ENCODE measurements at regions not wholly inside any gene's neighbourhood (a gene's known extent, or its start where the extent isn't known, plus 50 kb on each side); places are given as distances from the start of the nearest gene placed in this dataset.
"Not testable (repeated sequence)": the region's sequence is repeated elsewhere in the genome, so short reads cannot be mapped to it uniquely, and the experiment has no call there.

DNA sequence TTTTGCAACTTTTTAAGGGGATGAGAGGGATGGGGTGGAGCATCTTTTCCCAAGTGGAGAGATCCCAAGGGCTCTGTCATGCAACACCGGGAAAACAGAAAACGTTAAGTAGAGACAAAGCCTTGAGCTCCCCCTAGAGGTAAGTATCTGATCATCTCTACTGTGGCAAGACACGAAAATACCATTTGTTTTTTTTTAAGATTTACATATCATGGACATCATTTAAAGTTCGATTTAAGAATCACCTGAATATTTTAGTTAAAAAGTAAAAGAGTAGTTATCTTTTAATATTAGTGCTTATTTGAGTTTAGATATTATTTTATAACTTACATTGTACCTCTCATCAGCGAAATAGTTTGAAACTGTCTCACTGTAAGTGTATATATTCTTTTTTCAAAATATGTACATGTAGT, 200.4 kb downstream of the LRRC70 start:
- H3K9me3 ChIP-seq (ENCODE audit: low read length): no peaks in the 10 kb centered on the region
- peak; percentile 51 for TF ChIP-seq RAD21 (conservative IDR thresholded peaks at IDR 0.05)
- no peak for TF ChIP-seq POLR2AphosphoS5 (IDR thresholded peaks at IDR 0.05)
- no peak for TF ChIP-seq TAF1 (IDR thresholded peaks at IDR 0.05; ENCODE audit: low read depth)
- TF ChIP-seq EZH2 (IDR thresholded peaks at IDR 0.05; ENCODE audit: borderline replicate concordance, insufficient read depth, low read length, poor library complexity, severe bottlenecking): no peak
- TF ChIP-seq CTCF (IDR thresholded peaks at IDR 0.05; ENCODE audit: poor library complexity, severe bottlenecking): peak; percentile 65
- no peak for TF ChIP-seq REST (IDR thresholded peaks at IDR 0.05; ENCODE audit: borderline replicate concordance)
- peak; percentile 46 for TF ChIP-seq SMC3 (conservative IDR thresholded peaks at IDR 0.05; ENCODE audit: poor library complexity)
- no peak for TF ChIP-seq MXI1 (conservative IDR thresholded peaks at IDR 0.05; ENCODE audit: poor library complexity, severe bottlenecking)
- no peak for TF ChIP-seq EP300 (conservative IDR thresholded peaks at IDR 0.05; ENCODE audit: poor library complexity, severe bottlenecking)
- H3K9me2 ChIP-seq (ENCODE audit: insufficient read depth, low read length): no peaks in the 10 kb centered on the region
- H3K27me3 ChIP-seq (ENCODE audit: insufficient read depth, low read depth, low read length): no peaks in the 10 kb centered on the region
- H3K4me2 ChIP-seq (ENCODE audit: low read length): no peak overlapping the region
- H3K36me3 ChIP-seq (ENCODE audit: insufficient read depth, low read length): no peaks in the 10 kb centered on the region
- H4K20me1 ChIP-seq (ENCODE audit: insufficient read depth): no peaks in the 10 kb centered on the region
- no peaks in the 10 kb centered on the region for H3F3A ChIP-seq (ENCODE audit: insufficient read depth, low read length, poor library complexity, severe bottlenecking)
- H3K4me3 ChIP-seq (ENCODE audit: low read length): no peak overlapping the region
- no peak overlapping the region for H3K27ac ChIP-seq (ENCODE audit: low read length)
- no peak overlapping the region for H2AFZ ChIP-seq (ENCODE audit: low read depth, low read length)
- no peaks in the 10 kb centered on the region for H3K79me2 ChIP-seq (replicated peaks; ENCODE audit: insufficient read depth, low read length)
- H3K9ac ChIP-seq (ENCODE audit: low read length): no peak overlapping the region

DNA sequence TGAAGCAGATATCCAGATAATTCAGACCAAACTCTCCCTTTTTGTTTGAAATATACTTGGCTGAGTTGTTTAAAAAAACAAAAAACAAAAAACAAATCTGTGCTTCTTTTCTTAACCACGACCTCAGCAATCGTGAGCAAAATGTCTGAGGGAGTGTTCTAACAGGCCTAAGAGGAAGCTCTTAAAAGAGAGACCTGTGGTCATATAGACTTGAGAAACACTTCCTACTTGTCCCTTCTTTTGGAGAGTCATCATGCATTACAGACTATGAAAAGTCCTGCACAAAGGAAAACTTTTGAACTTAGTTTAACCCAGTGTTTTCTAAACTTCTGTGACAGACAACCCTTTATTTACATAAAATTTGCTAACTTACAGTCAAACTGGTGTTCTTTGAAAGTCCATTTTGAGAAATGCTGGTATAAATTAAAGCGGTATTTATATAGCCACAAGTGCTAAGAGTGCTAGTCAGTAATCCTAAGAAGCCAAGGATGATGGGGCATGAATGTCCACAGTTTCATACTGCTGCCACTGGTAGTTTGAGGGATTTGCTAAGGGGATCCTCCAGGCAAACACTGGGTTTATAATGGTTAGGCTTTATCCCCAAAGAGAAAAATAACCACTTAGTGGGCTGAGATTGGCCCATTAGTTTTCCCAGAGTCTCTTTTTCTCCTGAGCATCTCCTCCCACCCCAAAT, 199.8 kb downstream of the LRRC70 start:
- no peak overlapping the region for H3K27ac ChIP-seq (ENCODE audit: low read length)
- no peak for TF ChIP-seq MXI1 (conservative IDR thresholded peaks at IDR 0.05; ENCODE audit: poor library complexity, severe bottlenecking)
- no peak for TF ChIP-seq POLR2AphosphoS5 (IDR thresholded peaks at IDR 0.05)
- no peak for TF ChIP-seq REST (IDR thresholded peaks at IDR 0.05; ENCODE audit: borderline replicate concordance)
- TF ChIP-seq RAD21 (conservative IDR thresholded peaks at IDR 0.05): no peak
- TF ChIP-seq CTCF (IDR thresholded peaks at IDR 0.05; ENCODE audit: poor library complexity, severe bottlenecking): no peak
- no peaks in the 10 kb centered on the region for H3K9me2 ChIP-seq (ENCODE audit: insufficient read depth, low read length)
- H3K27me3 ChIP-seq (ENCODE audit: insufficient read depth, low read depth, low read length): no peaks in the 10 kb centered on the region
- no peaks in the 10 kb centered on the region for H3F3A ChIP-seq (ENCODE audit: insufficient read depth, low read length, poor library complexity, severe bottlenecking)
- no peaks in the 10 kb centered on the region for H4K20me1 ChIP-seq (ENCODE audit: insufficient read depth)
- H3K4me3 ChIP-seq (ENCODE audit: low read length): no peak overlapping the region
- H3K9me3 ChIP-seq (ENCODE audit: low read length): no peaks in the 10 kb centered on the region
- no peak overlapping the region for H2AFZ ChIP-seq (ENCODE audit: low read depth, low read length)
- H3K9ac ChIP-seq (ENCODE audit: low read length): no peak overlapping the region
- no peaks in the 10 kb centered on the region for H3K79me2 ChIP-seq (replicated peaks; ENCODE audit: insufficient read depth, low read length)
- no peak overlapping the region for H3K4me2 ChIP-seq (ENCODE audit: low read length)
- no peaks in the 10 kb centered on the region for H3K36me3 ChIP-seq (ENCODE audit: insufficient read depth, low read length)

GRCh38 chr5:62777081-62777480, 198.5 kb downstream of the LRRC70 start:
- H2AFZ ChIP-seq (ENCODE audit: low read depth, low read length); H3F3A ChIP-seq (ENCODE audit: insufficient read depth, low read length, poor library complexity, severe bottlenecking); H3K27me3 ChIP-seq (ENCODE audit: insufficient read depth, low read depth, low read length); H4K20me1 ChIP-seq (ENCODE audit: insufficient read depth); H3K4me2 ChIP-seq (ENCODE audit: low read length); H3K36me3 ChIP-seq (ENCODE audit: insufficient read depth, low read length); H3K9ac ChIP-seq (ENCODE audit: low read length); H3K79me2 ChIP-seq (replicated peaks; ENCODE audit: insufficient read depth, low read length); H3K27ac ChIP-seq (ENCODE audit: low read length); H3K4me3 ChIP-seq (ENCODE audit: low read length); H3K9me2 ChIP-seq (ENCODE audit: insufficient read depth, low read length); H3K9me3 ChIP-seq (ENCODE audit: low read length): not testable (repeated sequence)
